GM23248 (cell line): ENCODE measurements at regions not wholly inside any gene's neighbourhood (a gene's known extent, or its start where the extent isn't known, plus 50 kb on each side); places are given as distances from the start of the nearest gene placed in this dataset.

Experiments used
- DNase-seq: peaks from one replicate; pipeline ENCODE4 v3.0.0-alpha.2; 2015
- H2AFZ ChIP-seq: fragments of 200-600 bp; sonication (generic); 2 replicates; pipeline ENCODE4 v1.6.1; 2016; ENCODE audit warnings: antibody characterized with exemption
- H3F3A ChIP-seq: fragments of 200-600 bp; sonication (generic); 2 replicates; pipeline ENCODE4 v1.6.1; 2016; ENCODE audit warnings: mild to moderate bottlenecking, antibody characterized with exemption, mixed run types; ENCODE audit not compliant: insufficient read depth
- H3K27ac ChIP-seq: fragments of 200-600 bp; sonication (generic); 2 replicates; pipeline ENCODE4 v1.5.1; 2016; ENCODE audit warnings: mild to moderate bottlenecking
- H3K27me3 ChIP-seq: fragments of 200-600 bp; sonication (generic); replicated peaks from 2 replicates; pipeline ENCODE4 v1.6.1; 2016; ENCODE audit warnings: mild to moderate bottlenecking; ENCODE audit not compliant: insufficient read depth
- H3K36me3 ChIP-seq: fragments of 200-600 bp; sonication (generic); 2 replicates; pipeline ENCODE4 v1.6.1; 2016; ENCODE audit warnings: low read depth, mild to moderate bottlenecking
- H3K4me1 ChIP-seq: fragments of 200-600 bp; sonication (generic); 2 replicates; pipeline ENCODE4 v1.6.1; 2016; ENCODE audit warnings: mild to moderate bottlenecking; ENCODE audit not compliant: insufficient read depth
- H3K4me2 ChIP-seq: fragments of 200-600 bp; sonication (generic); one replicate; pipeline ENCODE4 v1.6.1; 2016; ENCODE audit warnings: mild to moderate bottlenecking; ENCODE audit not compliant: unreplicated experiment
- H3K4me3 ChIP-seq: fragments of 200-600 bp; sonication (generic); 2 replicates; pipeline ENCODE4 v1.5.1; 2016; ENCODE audit warnings: mild to moderate bottlenecking
- H3K79me2 ChIP-seq: fragments of 200-600 bp; sonication (generic); 2 replicates; pipeline ENCODE4 v1.6.1; 2016; ENCODE audit warnings: mild to moderate bottlenecking; ENCODE audit not compliant: insufficient read depth
- H3K9ac ChIP-seq: fragments of 200-600 bp; sonication (generic); 2 replicates; pipeline ENCODE4 v1.6.1; 2016; ENCODE audit warnings: mild to moderate bottlenecking
- H3K9me2 ChIP-seq: fragments of 200-600 bp; sonication (generic); 2 replicates; pipeline ENCODE4 v1.6.1; 2016; ENCODE audit warnings: mixed run types, mild to moderate bottlenecking, moderate library complexity; ENCODE audit not compliant: insufficient read depth
- H3K9me3 ChIP-seq: fragments of 200-600 bp; sonication (generic); one replicate; pipeline ENCODE4 v1.6.1; 2017; ENCODE audit warnings: low read depth
- H4K20me1 ChIP-seq: fragments of 200-600 bp; sonication (generic); 2 replicates; pipeline ENCODE4 v1.6.0; 2016; ENCODE audit not compliant: insufficient read depth
- EZH2 ChIP-seq: fragments of 200-600 bp; sonication (generic); IDR thresholded peaks from 2 replicates; pipeline ENCODE4 v1.6.1; 2018; ENCODE audit warnings: antibody characterized with exemption, mild to moderate bottlenecking; ENCODE audit not compliant: insufficient read depth, poor library complexity, severe bottlenecking
- EZH2phosphoT487 ChIP-seq: fragments of 200-600 bp; sonication (generic); IDR thresholded peaks from 2 replicates; pipeline ENCODE4 v1.6.1; 2018; ENCODE audit warnings: antibody characterized with exemption, moderate library complexity, mild to moderate bottlenecking, low read depth; ENCODE audit not compliant: insufficient read depth
- WGBS, 2 experiments: methylation state at CpG; one replicate each; pipeline ENCODE4 v1.1.6; 2015 to 2017; ENCODE audit warnings: low lambda C conversion rate in 2 of 2, low coverage in 1 of 2; ENCODE audit errors: missing lambda C conversion rate in 2 of 2; 5-methylcytosine and 5-hydroxymethylcytosine counted together
- in situ Hi-C: fragments of 300-500 bp; cut with MboI; formaldehyde crosslinking; loops from 2 replicates; pipeline ENCODE4 v1.15.0; 2020

GRCh38 chr9:85108229-85108628 lies 438.7 kb downstream of the NTRK2 start:
- no peaks in the 10 kb centered on the region for H4K20me1 ChIP-seq
- H3K9me2 ChIP-seq = no peaks in the 10 kb centered on the region
- H3K4me2 ChIP-seq = no peak overlapping the region
- H3F3A ChIP-seq = no peaks in the 10 kb centered on the region
- in situ Hi-C loops = no loop called here
- H3K36me3 ChIP-seq = no peaks in the 10 kb centered on the region
- no peak for TF ChIP-seq EZH2
- no peak for TF ChIP-seq EZH2phosphoT487
- no peak overlapping the region for H2AFZ ChIP-seq
- no peak overlapping the region for H3K9ac ChIP-seq
- no peak overlapping the region for H3K4me3 ChIP-seq
- H3K27me3 ChIP-seq = 0 out of 2 replicates have a peak, but pooled peaks cover 4% of the 10 kb centered on the region
- H3K4me1 ChIP-seq = no peaks in the 10 kb centered on the region
- H3K27ac ChIP-seq = no peak overlapping the region
- 49 to 63% methylated on average over 6 of the region's 6 CpGs for WGBS, 2 experiments
- no peaks in the 10 kb centered on the region for H3K9me3 ChIP-seq
- no peak for DNase-seq
- H3K79me2 ChIP-seq = no peaks in the 10 kb centered on the region

- H3F3A ChIP-seq = no peaks in the 10 kb centered on the region
- no peaks in the 10 kb centered on the region for H3K36me3 ChIP-seq
- in situ Hi-C loops = no loop called here
- H4K20me1 ChIP-seq = no peaks in the 10 kb centered on the region
- H3K4me1 ChIP-seq = no peaks in the 10 kb centered on the region
- H3K79me2 ChIP-seq = no peaks in the 10 kb centered on the region
- H3K4me3 ChIP-seq = no peak overlapping the region
- no peak overlapping the region for H2AFZ ChIP-seq
- no peak overlapping the region for H3K27ac ChIP-seq
- H3K9ac ChIP-seq = no peak overlapping the region
- H3K4me2 ChIP-seq = no peak overlapping the region
- no peaks in the 10 kb centered on the region for H3K9me2 ChIP-seq
- TF ChIP-seq EZH2phosphoT487 = no peak
- TF ChIP-seq EZH2 = no peak
- no peak for DNase-seq
- H3K9me3 ChIP-seq = no peaks in the 10 kb centered on the region
- 7 to 16% methylated on average over 2 of the region's 2 CpGs for WGBS, 2 experiments
- H3K27me3 ChIP-seq = no peaks in the 10 kb centered on the region
These were observed 419.9 kb downstream of the NTRK2 start for GRCh38 chr9:85089188-85089969.

GRCh38 chr9:85081963-85082362 lies 412.4 kb downstream of the NTRK2 start:
- TF ChIP-seq EZH2phosphoT487 = no peak
- TF ChIP-seq EZH2 = no peak
- in situ Hi-C loops = no loop called here
- Histone ChIP-seq H3K4me1 (no peaks in the 10 kb centered on the region), H2AFZ (no peak overlapping the region), H3K27me3 (no peaks in the 10 kb centered on the region), H3K4me2 (no peak overlapping the region), H3K36me3 (no peaks in the 10 kb centered on the region), H3K9ac (no peak overlapping the region), H3K27ac (no peak overlapping the region), H3K9me2 (no peaks in the 10 kb centered on the region), H3K9me3 (no peaks in the 10 kb centered on the region), H3F3A (no peaks in the 10 kb centered on the region), H3K4me3 (no peak overlapping the region), H3K79me2 (no peaks in the 10 kb centered on the region), H4K20me1 (no peaks in the 10 kb centered on the region)
- DNase-seq = no peak
- 22 to 32% methylated on average over 3 of the region's 3 CpGs for WGBS, 2 experiments

GRCh38 chr9:85079349-85079748 lies 409.8 kb downstream of the NTRK2 start:
- no peak overlapping the region for H3K4me2 ChIP-seq
- in situ Hi-C loops = no loop called here
- H3K4me3 ChIP-seq = no peak overlapping the region
- H3K9me3 ChIP-seq = no peaks in the 10 kb centered on the region
- H2AFZ ChIP-seq = no peak overlapping the region
- H3K27me3 ChIP-seq = no peaks in the 10 kb centered on the region
- WGBS, 2 experiments = 13 to 32% methylated on average over 1 of the region's 1 CpG
- H3K9ac ChIP-seq = no peak overlapping the region
- TF ChIP-seq EZH2phosphoT487 (no peak), EZH2 (no peak)
- no peaks in the 10 kb centered on the region for H3K36me3 ChIP-seq
- H3K79me2 ChIP-seq = no peaks in the 10 kb centered on the region
- H4K20me1 ChIP-seq = no peaks in the 10 kb centered on the region
- H3K27ac ChIP-seq = no peak overlapping the region
- no peaks in the 10 kb centered on the region for H3K9me2 ChIP-seq
- H3F3A ChIP-seq = no peaks in the 10 kb centered on the region
- no peak for DNase-seq
- H3K4me1 ChIP-seq = no peaks in the 10 kb centered on the region
